ENCODE measurements at regions not wholly inside any gene's neighbourhood (a gene's known extent, or its start where the extent isn't known, plus 50 kb on each side); places are given as distances from the start of the nearest gene placed in this dataset.

DNA sequence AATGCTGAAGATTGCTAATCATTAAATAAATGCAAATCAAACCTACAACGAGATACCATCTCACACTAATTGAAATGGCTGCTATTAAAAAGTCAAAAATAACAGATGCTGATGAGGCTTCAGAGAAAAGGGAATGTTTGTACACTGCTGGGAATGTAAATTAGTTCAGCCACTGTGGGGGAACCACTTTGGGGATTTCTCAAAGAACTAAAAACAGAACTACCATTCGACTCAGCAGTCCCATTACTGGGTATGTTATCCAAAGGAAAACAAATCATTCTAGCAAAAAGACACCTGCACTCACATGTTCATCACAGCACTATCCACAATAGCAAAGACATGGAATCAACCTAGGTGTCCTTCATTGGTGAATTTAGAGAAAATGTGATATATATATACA, 379.0 kb upstream of the CNTNAP2 start:
- peaks cover 3% of the 10 kb centered on the region; the same call in 1 of the 2 replicates for H3K9me2 ChIP-seq (ENCODE audit: insufficient read depth, low read length)
- no peak for DNase-seq (ENCODE audit: low spot score)
- no peak overlapping the region for H3K4me3 ChIP-seq (ENCODE audit: low read depth, low read length, poor library complexity, severe bottlenecking)
- no peaks in the 10 kb centered on the region for H3K9me3 ChIP-seq (ENCODE audit: low read length)
- H3K79me2 ChIP-seq (ENCODE audit: insufficient read depth, low read depth, low read length) = no peaks in the 10 kb centered on the region
- no peak overlapping the region for H3K27ac ChIP-seq (ENCODE audit: low read depth, low read length, poor library complexity, severe bottlenecking)
- TF ChIP-seq CTCF (conservative IDR thresholded peaks at IDR 0.05; ENCODE audit: low read length) (no peak), EZH2phosphoT487 (IDR thresholded peaks at IDR 0.05; ENCODE audit: borderline replicate concordance, low read depth, low read length) (no peak)
- intact Hi-C loops (cut with micrococcal nuclease; ENCODE audit: unreplicated experiment) = no loop called here
- no TSS peak for BruUV-seq (replicated peaks)
- ChIA-PET POLR2A (interaction anchor here (0.6 kb wide), 1 partner anchor 617 kb away, joined by 5 read pairs; no protein-coding TSS in a partner anchor), CTCF (ENCODE audit: unreplicated experiment) (no interaction called here)
- no peaks in the 10 kb centered on the region for H3K36me3 ChIP-seq (ENCODE audit: insufficient read depth, low read length)
- H2AFZ ChIP-seq (ENCODE audit: low read length) = no peak overlapping the region
- no peak overlapping the region for H3K4me2 ChIP-seq (ENCODE audit: low read length)
- H4K20me1 ChIP-seq (ENCODE audit: insufficient read depth, low read length) = no peaks in the 10 kb centered on the region
- no peaks in the 10 kb centered on the region for H3K4me1 ChIP-seq (ENCODE audit: insufficient read depth, low read length, poor library complexity, severe bottlenecking)

DNA sequence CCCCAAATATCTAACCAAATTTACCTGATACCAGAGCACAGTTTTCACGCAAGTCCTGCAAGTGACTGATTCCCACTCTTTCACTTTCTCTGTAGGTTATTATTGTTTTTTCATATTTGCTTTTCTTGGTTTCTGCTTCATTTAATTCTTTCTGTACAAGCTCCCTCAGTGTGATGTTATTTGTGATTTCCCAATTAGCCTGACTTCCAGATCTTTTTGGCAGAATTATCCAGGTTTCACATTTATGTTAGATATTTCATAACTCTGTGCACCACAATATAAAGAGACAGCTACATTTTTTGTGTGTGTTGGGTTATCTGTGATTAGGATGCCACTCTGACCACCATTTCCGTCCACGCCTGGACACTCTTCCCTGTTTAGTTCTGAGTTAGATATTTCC, 381.5 kb upstream of the CNTNAP2 start:
- no peaks in the 10 kb centered on the region for H3K36me3 ChIP-seq (ENCODE audit: insufficient read depth, low read length)
- no peaks in the 10 kb centered on the region for H3K4me1 ChIP-seq (ENCODE audit: insufficient read depth, low read length, poor library complexity, severe bottlenecking)
- no peak overlapping the region for H3K27ac ChIP-seq (ENCODE audit: low read depth, low read length, poor library complexity, severe bottlenecking)
- no peaks in the 10 kb centered on the region for H3K79me2 ChIP-seq (ENCODE audit: insufficient read depth, low read depth, low read length)
- POLR2A ChIA-PET = interaction anchor here (0.6 kb wide), 1 partner anchor 600 kb away, joined by 3 read pairs; no protein-coding TSS in a partner anchor
- no peak for DNase-seq (ENCODE audit: low spot score)
- no peaks in the 10 kb centered on the region for H4K20me1 ChIP-seq (ENCODE audit: insufficient read depth, low read length)
- no peak overlapping the region for H3K4me2 ChIP-seq (ENCODE audit: low read length)
- no TSS peak for BruUV-seq (replicated peaks)
- no peak overlapping the region for H3K4me3 ChIP-seq (ENCODE audit: low read depth, low read length, poor library complexity, severe bottlenecking)
- TF ChIP-seq EZH2phosphoT487 (IDR thresholded peaks at IDR 0.05; ENCODE audit: borderline replicate concordance, low read depth, low read length) (no peak), CTCF (conservative IDR thresholded peaks at IDR 0.05; ENCODE audit: low read length) (no peak)
- peaks cover 3% of the 10 kb centered on the region; the same call in 1 of the 2 replicates for H3K9me2 ChIP-seq (ENCODE audit: insufficient read depth, low read length)
- intact Hi-C loops (cut with micrococcal nuclease; ENCODE audit: unreplicated experiment) = no loop called here
- H3K9me3 ChIP-seq (ENCODE audit: low read length) = no peaks in the 10 kb centered on the region
- CTCF ChIA-PET (ENCODE audit: unreplicated experiment) = no interaction called here
- H2AFZ ChIP-seq (ENCODE audit: low read length) = no peak overlapping the region; the same call in 1 of the 2 replicates

GRCh38 chr7:145732521-145732920, 384.1 kb upstream of the CNTNAP2 start:
- Histone ChIP-seq H2AFZ (ENCODE audit: low read length) (no peak overlapping the region; the same call in 1 of the 2 replicates), H3K4me1 (ENCODE audit: insufficient read depth, low read length, poor library complexity, severe bottlenecking) (no peaks in the 10 kb centered on the region), H3K9me3 (ENCODE audit: low read length) (no peaks in the 10 kb centered on the region), H3K4me3 (ENCODE audit: low read depth, low read length, poor library complexity, severe bottlenecking) (no peak overlapping the region), H4K20me1 (ENCODE audit: insufficient read depth, low read length) (no peaks in the 10 kb centered on the region), H3K4me2 (ENCODE audit: low read length) (no peak overlapping the region), H3K27ac (ENCODE audit: low read depth, low read length, poor library complexity, severe bottlenecking) (no peak overlapping the region), H3K36me3 (ENCODE audit: insufficient read depth, low read length) (no peaks in the 10 kb centered on the region), H3K9me2 (ENCODE audit: insufficient read depth, low read length) (no peaks in the 10 kb centered on the region), H3K79me2 (ENCODE audit: insufficient read depth, low read depth, low read length) (no peaks in the 10 kb centered on the region)
- no TSS peak for BruUV-seq (replicated peaks)
- CTCF ChIA-PET (ENCODE audit: unreplicated experiment) = no interaction called here
- no peak for TF ChIP-seq CTCF (conservative IDR thresholded peaks at IDR 0.05; ENCODE audit: low read length)
- no peak for TF ChIP-seq EZH2phosphoT487 (IDR thresholded peaks at IDR 0.05; ENCODE audit: borderline replicate concordance, low read depth, low read length)
- intact Hi-C loops (cut with micrococcal nuclease; ENCODE audit: unreplicated experiment) = no loop called here
- POLR2A ChIA-PET = interaction anchor here (0.7 to 1.3 kb wide), 2 partner anchors 9 to 446 kb away, joined by 3 to 4 read pairs; no protein-coding TSS in a partner anchor
- no peak for DNase-seq (ENCODE audit: low spot score)

All from OCI-LY7 (cell line).